HTERT RPE-1 (cell line): ENCODE measurements at regions not wholly inside any gene's neighbourhood (a gene's known extent, or its start where the extent isn't known, plus 50 kb on each side); places are given as distances from the start of the nearest gene placed in this dataset.
"Not testable (repeated sequence)": the region's sequence is repeated elsewhere in the genome, so short reads cannot be mapped to it uniquely, and the experiment has no call there.

Experiments
- in situ Hi-C: fragments of 300-500 bp; cut with MboI; formaldehyde crosslinking; loops from 4 replicates; pipeline ENCODE4 v1.14.3; 2020; ENCODE audit warnings: low sequenced_read_pairs

GRCh38 chr2:176986487-176986886 is 226.1 kb upstream of the HNRNPA3 start:
- in situ Hi-C loops, result no loop called here

GRCh38 chr2:176991411-176991810 is 221.2 kb upstream of the HNRNPA3 start:
- in situ Hi-C loops, result no loop called here

GRCh38 chr2:176997074-176997791 is 215.4 kb upstream of the HNRNPA3 start:
- in situ Hi-C loops, result no loop called here

- in situ Hi-C loops, result no loop called here
Measured at GRCh38 chr2:176997792-176998169, 214.8 kb upstream of the HNRNPA3 start.

- in situ Hi-C loops, result no loop called here
Measured at GRCh38 chr2:176999301-176999700, 213.3 kb upstream of the HNRNPA3 start.

- in situ Hi-C loops, result no loop called here
Measured at GRCh38 chr2:177000061-177000714, 212.4 kb upstream of the HNRNPA3 start.

- in situ Hi-C loops, result no loop called here
Measured at GRCh38 chr2:177000715-177001072, 211.9 kb upstream of the HNRNPA3 start.

- in situ Hi-C loops, result no loop called here
Measured at GRCh38 chr2:177001334-177001733, 211.3 kb upstream of the HNRNPA3 start.

- in situ Hi-C loops, result no loop called here
Measured at GRCh38 chr2:177002983-177003382, 209.6 kb upstream of the HNRNPA3 start.

- in situ Hi-C loops, result not testable (repeated sequence)
Measured at GRCh38 chr2:177007726-177008125, 204.9 kb upstream of the HNRNPA3 start.

- in situ Hi-C loops, result not testable (repeated sequence)
Measured at GRCh38 chr2:177008662-177009061, 203.9 kb upstream of the HNRNPA3 start.

GRCh38 chr2:177010146-177010545 is 202.4 kb upstream of the HNRNPA3 start:
- in situ Hi-C loops, result no loop called here

- in situ Hi-C loops, result no loop called here
Measured at GRCh38 chr2:177010861-177011260, 201.7 kb upstream of the HNRNPA3 start.

- in situ Hi-C loops, result no loop called here
Measured at GRCh38 chr2:177014946-177015345, 197.6 kb upstream of the HNRNPA3 start.

GRCh38 chr2:177015356-177015923 is 197.2 kb upstream of the HNRNPA3 start:
- in situ Hi-C loops, result no loop called here

GRCh38 chr2:177020524-177021119 is 192.0 kb upstream of the HNRNPA3 start:
- in situ Hi-C loops, result no loop called here

GRCh38 chr2:177021706-177022343 is 190.8 kb upstream of the HNRNPA3 start:
- in situ Hi-C loops, result no loop called here

- in situ Hi-C loops, result no loop called here
Measured at GRCh38 chr2:177024765-177025164, 187.8 kb upstream of the HNRNPA3 start.

- in situ Hi-C loops, result no loop called here
Measured at GRCh38 chr2:177026253-177026652, 186.3 kb upstream of the HNRNPA3 start.

- in situ Hi-C loops, result no loop called here
Measured at GRCh38 chr2:177026956-177027355, 185.6 kb upstream of the HNRNPA3 start.

- in situ Hi-C loops, result no loop called here
Measured at GRCh38 chr2:177028296-177028695, 184.3 kb upstream of the HNRNPA3 start.
